Keratinocyte (primary cell): ENCODE measurements at regions not wholly inside any gene's neighbourhood (a gene's known extent, or its start where the extent isn't known, plus 50 kb on each side); places are given as distances from the start of the nearest gene placed in this dataset.

Source experiments
- DNase-seq: peaks from one replicate; pipeline ENCODE4 v3.0.0-alpha.2; 2011; ENCODE audit warnings: low read depth, missing footprints, low spot score
- FAIRE-seq: peaks from 2 replicates; lab custom pipeline; 2011; peaks lifted over from hg19 to GRCh38; lab: Jason Lieb, UNC
- H2AFZ ChIP-seq: 2 replicates; pipeline ENCODE4 v1.6.0; 2012; ENCODE audit warnings: low read length, control low read depth, inconsistent platforms; ENCODE audit not compliant: control insufficient read depth
- H3K27ac ChIP-seq: 2 replicates; pipeline ENCODE4 v1.5.1; 2011; ENCODE audit warnings: low read length; ENCODE audit not compliant: control insufficient read depth, insufficient read depth
- H3K27me3 ChIP-seq: 3 replicates; pipeline ENCODE4 v1.6.0; 2011; ENCODE audit warnings: low read length; ENCODE audit not compliant: control insufficient read depth, insufficient read depth; ENCODE audit errors: extremely low read depth
- H3K36me3 ChIP-seq, 2 experiments: 2 replicates in 1 of 2; 3 replicates in 1 of 2; pipeline ENCODE4 v1.5.1; 2011; ENCODE audit warnings: low read length in 2 of 2, mild to moderate bottlenecking in 1 of 2; ENCODE audit not compliant: control insufficient read depth in 2 of 2, insufficient read depth in 2 of 2; ENCODE audit errors: extremely low read depth in 1 of 2
- H3K4me1 ChIP-seq: 3 replicates; pipeline ENCODE4 v1.5.1; 2011; ENCODE audit warnings: low read length; ENCODE audit not compliant: control insufficient read depth, insufficient read depth; ENCODE audit errors: extremely low read depth
- H3K4me2 ChIP-seq: 3 replicates; pipeline ENCODE4 v1.6.0; 2011; ENCODE audit warnings: low read depth, low read length; ENCODE audit not compliant: control insufficient read depth, insufficient read depth; ENCODE audit errors: extremely low read depth
- H3K4me3 ChIP-seq, 3 experiments: fragments of 200-600 bp in 1 of 3; sonication (generic) in 1 of 3; 2 replicates in 2 of 3; 3 replicates in 1 of 3; pipeline ENCODE4 v1.5.1; 2011 to 2016; ENCODE audit warnings: low read length in 3 of 3, mild to moderate bottlenecking in 3 of 3, control low read depth in 2 of 3, inconsistent platforms in 1 of 3, low read depth in 1 of 3, mixed read lengths in 1 of 3, mixed run types in 1 of 3, moderate library complexity in 1 of 3; ENCODE audit not compliant: control insufficient read depth in 2 of 3, insufficient read depth in 2 of 3; ENCODE audit errors: extremely low read depth in 1 of 3
- H3K79me2 ChIP-seq: 2 replicates; pipeline ENCODE4 v1.6.0; 2012; ENCODE audit warnings: low read length; ENCODE audit not compliant: control insufficient read depth, insufficient read depth
- H3K9ac ChIP-seq: 3 replicates; pipeline ENCODE4 v1.6.0; 2011; ENCODE audit warnings: low read length; ENCODE audit not compliant: control insufficient read depth, insufficient read depth; ENCODE audit errors: extremely low read depth
- H3K9me1 ChIP-seq: 3 replicates; pipeline ENCODE4 v1.6.0; 2011; ENCODE audit warnings: low read length; ENCODE audit not compliant: control insufficient read depth, insufficient read depth; ENCODE audit errors: extremely low read depth
- H3K9me3 ChIP-seq: 2 replicates; pipeline ENCODE4 v1.5.1; 2012; ENCODE audit warnings: low read depth, low read length; ENCODE audit not compliant: control insufficient read depth
- H4K20me1 ChIP-seq: 3 replicates; pipeline ENCODE4 v1.6.0; 2011; ENCODE audit warnings: low read length; ENCODE audit not compliant: control insufficient read depth, insufficient read depth; ENCODE audit errors: extremely low read depth
- EZH2 ChIP-seq: IDR thresholded peaks from one replicate; pipeline ENCODE4 v1.6.1; 2012; ENCODE audit warnings: inconsistent platforms, mild to moderate bottlenecking, low read length, moderate library complexity
- dilution Hi-C: fragments of 300-500 bp; cut with MboI; formaldehyde crosslinking; loops from one replicate; pipeline ENCODE4 v1.7.0; 2020; ENCODE audit warnings: low sequenced_read_pairs; ENCODE audit not compliant: extremely low pct_ligation_motif_present
- TF ChIP-seq, protein P1 (sequence below), 3 experiments: IDR thresholded peaks in 1 of 3; conservative IDR thresholded peaks in 1 of 3; optimal IDR thresholded peaks in 1 of 3; 2 replicates in 2 of 3; 3 replicates in 1 of 3; pipeline versions ENCODE3 to v1.5.1; 2011; ENCODE audit warnings: low read length in 3 of 3, mild to moderate bottlenecking in 3 of 3, moderate library complexity in 2 of 3, control low read depth in 1 of 3, inconsistent platforms in 1 of 3; ENCODE audit not compliant: insufficient read depth in 2 of 3; ENCODE audit errors: extremely low read depth in 1 of 3

DNA sequence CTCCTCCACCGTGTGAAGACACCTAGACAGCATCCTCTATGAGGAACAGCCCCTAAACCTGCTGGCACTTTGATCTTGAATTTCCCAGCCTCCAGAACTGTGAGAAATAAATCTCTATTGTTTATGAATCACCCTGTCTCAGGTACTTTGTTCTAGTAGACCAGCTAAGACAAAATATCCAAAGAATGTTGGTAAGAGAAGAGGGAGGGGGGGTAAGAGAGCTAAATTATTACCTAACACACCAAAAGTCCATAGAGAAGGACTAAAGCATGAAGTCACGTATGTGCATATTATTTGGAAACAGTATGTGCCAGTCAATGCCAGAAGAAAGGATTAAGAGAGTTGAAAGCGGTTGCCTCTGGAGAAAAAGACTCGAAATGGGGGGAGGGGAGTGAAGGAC, 211.0 kb downstream of the SP3 start:
- Histone ChIP-seq H3K27ac (no peak overlapping the region), H4K20me1 (no peaks in the 10 kb centered on the region), H3K79me2 (no peaks in the 10 kb centered on the region), H3K36me3 (no peaks in the 10 kb centered on the region), H3K4me3 (no peak overlapping the region), H3K9ac (no peak overlapping the region), H2AFZ (no peak overlapping the region), H3K27me3 (no peaks in the 10 kb centered on the region), H3K4me2 (no peak overlapping the region), H3K9me3 (no peaks in the 10 kb centered on the region), H3K9me1 (no peaks in the 10 kb centered on the region), H3K4me1 (no peaks in the 10 kb centered on the region)
- no peak for TF ChIP-seq EZH2
- TF ChIP-seq, protein P1, sequence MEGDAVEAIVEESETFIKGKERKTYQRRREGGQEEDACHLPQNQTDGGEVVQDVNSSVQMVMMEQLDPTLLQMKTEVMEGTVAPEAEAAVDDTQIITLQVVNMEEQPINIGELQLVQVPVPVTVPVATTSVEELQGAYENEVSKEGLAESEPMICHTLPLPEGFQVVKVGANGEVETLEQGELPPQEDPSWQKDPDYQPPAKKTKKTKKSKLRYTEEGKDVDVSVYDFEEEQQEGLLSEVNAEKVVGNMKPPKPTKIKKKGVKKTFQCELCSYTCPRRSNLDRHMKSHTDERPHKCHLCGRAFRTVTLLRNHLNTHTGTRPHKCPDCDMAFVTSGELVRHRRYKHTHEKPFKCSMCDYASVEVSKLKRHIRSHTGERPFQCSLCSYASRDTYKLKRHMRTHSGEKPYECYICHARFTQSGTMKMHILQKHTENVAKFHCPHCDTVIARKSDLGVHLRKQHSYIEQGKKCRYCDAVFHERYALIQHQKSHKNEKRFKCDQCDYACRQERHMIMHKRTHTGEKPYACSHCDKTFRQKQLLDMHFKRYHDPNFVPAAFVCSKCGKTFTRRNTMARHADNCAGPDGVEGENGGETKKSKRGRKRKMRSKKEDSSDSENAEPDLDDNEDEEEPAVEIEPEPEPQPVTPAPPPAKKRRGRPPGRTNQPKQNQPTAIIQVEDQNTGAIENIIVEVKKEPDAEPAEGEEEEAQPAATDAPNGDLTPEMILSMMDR (optimal IDR thresholded peaks at IDR 0.05 in 1 of 3, IDR thresholded peaks at IDR 0.05 in 1 of 3, conservative IDR thresholded peaks at IDR 0.05 in 1 of 3; ENCODE audit: extremely low read depth in 1 of 3, insufficient read depth in 2 of 3, low read length in 3 of 3): no peak
- DNase-seq (no peak), FAIRE-seq (no peak)
- dilution Hi-C loops: no loop called here

DNA sequence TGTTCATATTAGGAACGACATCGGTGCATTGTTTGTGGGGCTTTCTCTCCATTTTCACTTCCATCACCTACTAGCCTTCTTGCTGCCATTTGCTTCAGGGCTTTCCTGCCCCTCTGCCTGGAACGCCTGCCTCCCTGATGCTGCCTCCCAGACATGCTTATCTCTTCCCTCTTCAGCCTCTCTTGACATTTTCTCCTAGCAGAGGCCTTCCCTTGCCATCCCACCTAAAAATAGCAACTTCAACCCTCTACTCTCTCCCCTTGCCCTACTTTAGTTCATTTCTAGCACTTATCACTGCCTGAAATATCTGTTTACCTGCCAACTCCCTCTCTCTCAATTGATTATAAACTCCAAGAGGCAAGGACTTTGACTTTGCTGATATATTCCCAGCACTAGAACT, 210.3 kb downstream of the SP3 start:
- Histone ChIP-seq H3K27me3 (no peaks in the 10 kb centered on the region), H3K9me3 (no peaks in the 10 kb centered on the region), H2AFZ (no peak overlapping the region), H4K20me1 (no peaks in the 10 kb centered on the region), H3K9me1 (no peaks in the 10 kb centered on the region), H3K4me1 (no peaks in the 10 kb centered on the region), H3K27ac (no peak overlapping the region), H3K79me2 (no peaks in the 10 kb centered on the region), H3K9ac (no peak overlapping the region), H3K4me2 (no peak overlapping the region), H3K4me3 (no peak overlapping the region), H3K36me3 (no peaks in the 10 kb centered on the region)
- DNase-seq: no peak
- TF ChIP-seq, protein P1 (optimal IDR thresholded peaks at IDR 0.05 in 1 of 3, IDR thresholded peaks at IDR 0.05 in 1 of 3, conservative IDR thresholded peaks at IDR 0.05 in 1 of 3; ENCODE audit: extremely low read depth in 1 of 3, insufficient read depth in 2 of 3, low read length in 3 of 3): no peak
- no peak for TF ChIP-seq EZH2
- dilution Hi-C loops: no loop called here
- FAIRE-seq: no peak
